OCI-LY7 (cell line): ENCODE measurements at regions not wholly inside any gene's neighbourhood (a gene's known extent, or its start where the extent isn't known, plus 50 kb on each side); places are given as distances from the start of the nearest gene placed in this dataset.

Experiments used
- BruUV-seq: library from RNA; stranded (reverse); fragments of 400-500 nt; replicated peaks from 2 replicates; lab custom pipeline; 2021; lab: Mats Ljungman, UMichigan
- CTCF ChIA-PET: fragments of 300-600 bp; sonication (Branson Sonifier 250); formaldehyde crosslinking; loops from one replicate; lab custom pipeline; 2022; ENCODE audit warnings: antibody characterized with exemption; ENCODE audit not compliant: unreplicated experiment; lab: Charles Lee
- POLR2A ChIA-PET: fragments of 300-600 bp; sonication (Branson Sonifier 250); formaldehyde crosslinking; loops from one replicate; lab custom pipeline; 2022; ENCODE audit warnings: antibody characterized with exemption; lab: Charles Lee
- DNase-seq: peaks from one replicate; pipeline ENCODE4 v3.0.0-alpha.2; 2015; ENCODE audit warnings: low spot score
- H2AFZ ChIP-seq: fragments of 200-600 bp; sonication (generic), shearing (Covaris generic); 2 replicates; pipeline ENCODE4 v1.6.1; 2014; ENCODE audit warnings: mild to moderate bottlenecking, antibody characterized with exemption, low read length, moderate library complexity
- H3K27ac ChIP-seq: fragments of 200-600 bp; sonication (generic); 2 replicates; pipeline ENCODE4 v1.5.1; 2014; ENCODE audit warnings: mixed run types, low read depth, mild to moderate bottlenecking, moderate library complexity, low read length, inconsistent platforms; ENCODE audit not compliant: poor library complexity, severe bottlenecking
- H3K36me3 ChIP-seq: fragments of 200-600 bp; sonication (generic); 2 replicates; pipeline ENCODE4 v1.6.1; 2014; ENCODE audit warnings: mild to moderate bottlenecking, antibody characterized with exemption, low read length, moderate library complexity, mixed read lengths; ENCODE audit not compliant: insufficient read depth
- H3K4me1 ChIP-seq: fragments of 200-600 bp; sonication (generic); 2 replicates; pipeline ENCODE4 v1.5.1; 2014; ENCODE audit warnings: mild to moderate bottlenecking, low read length; ENCODE audit not compliant: insufficient read depth, poor library complexity, severe bottlenecking
- H3K4me2 ChIP-seq: fragments of 200-600 bp; sonication (generic); 2 replicates; pipeline ENCODE4 v1.6.1; 2014; ENCODE audit warnings: mild to moderate bottlenecking, low read length
- H3K4me3 ChIP-seq: fragments of 200-600 bp; sonication (generic); 2 replicates; pipeline ENCODE4 v1.5.1; 2014; ENCODE audit warnings: mild to moderate bottlenecking, low read depth, low read length; ENCODE audit not compliant: poor library complexity, severe bottlenecking
- H3K79me2 ChIP-seq: fragments of 200-600 bp; sonication (generic); 2 replicates; pipeline ENCODE4 v1.6.1; 2016; ENCODE audit warnings: low read depth, mild to moderate bottlenecking, low read length, moderate library complexity, mixed read lengths; ENCODE audit not compliant: insufficient read depth
- H3K9me2 ChIP-seq: fragments of 200-600 bp; sonication (generic); 2 replicates; pipeline ENCODE4 v1.6.1; 2016; ENCODE audit warnings: mild to moderate bottlenecking, low read length, mixed read lengths; ENCODE audit not compliant: insufficient read depth
- H3K9me3 ChIP-seq: fragments of 200-600 bp; sonication (generic); 2 replicates; pipeline ENCODE4 v1.6.1; 2014; ENCODE audit warnings: mild to moderate bottlenecking, mixed run types, low read length, mixed read lengths
- H4K20me1 ChIP-seq: fragments of 200-600 bp; sonication (generic); 2 replicates; pipeline ENCODE4 v1.6.1; 2014; ENCODE audit warnings: mild to moderate bottlenecking, antibody characterized with exemption, low read length, moderate library complexity, mixed read lengths; ENCODE audit not compliant: insufficient read depth
- CTCF ChIP-seq: fragments of 200-600 bp; sonication (generic); conservative IDR thresholded peaks from 2 replicates; pipeline ENCODE4 v1.5.1; 2014; ENCODE audit warnings: mild to moderate bottlenecking, antibody characterized with exemption, low read length, moderate library complexity, mixed read lengths
- EZH2phosphoT487 ChIP-seq: fragments of 200-600 bp; sonication (generic); IDR thresholded peaks from 2 replicates; pipeline ENCODE4 v1.6.1; 2018; ENCODE audit warnings: low read depth, borderline replicate concordance, mild to moderate bottlenecking, mixed run types, antibody characterized with exemption, low read length, moderate library complexity, mixed read lengths
- intact Hi-C: fragments of 100-400 bp; cut with micrococcal nuclease; formaldehyde crosslinking; loops from one replicate; pipeline ENCODE4 v1.10.0; 2022; ENCODE audit not compliant: unreplicated experiment

DNA sequence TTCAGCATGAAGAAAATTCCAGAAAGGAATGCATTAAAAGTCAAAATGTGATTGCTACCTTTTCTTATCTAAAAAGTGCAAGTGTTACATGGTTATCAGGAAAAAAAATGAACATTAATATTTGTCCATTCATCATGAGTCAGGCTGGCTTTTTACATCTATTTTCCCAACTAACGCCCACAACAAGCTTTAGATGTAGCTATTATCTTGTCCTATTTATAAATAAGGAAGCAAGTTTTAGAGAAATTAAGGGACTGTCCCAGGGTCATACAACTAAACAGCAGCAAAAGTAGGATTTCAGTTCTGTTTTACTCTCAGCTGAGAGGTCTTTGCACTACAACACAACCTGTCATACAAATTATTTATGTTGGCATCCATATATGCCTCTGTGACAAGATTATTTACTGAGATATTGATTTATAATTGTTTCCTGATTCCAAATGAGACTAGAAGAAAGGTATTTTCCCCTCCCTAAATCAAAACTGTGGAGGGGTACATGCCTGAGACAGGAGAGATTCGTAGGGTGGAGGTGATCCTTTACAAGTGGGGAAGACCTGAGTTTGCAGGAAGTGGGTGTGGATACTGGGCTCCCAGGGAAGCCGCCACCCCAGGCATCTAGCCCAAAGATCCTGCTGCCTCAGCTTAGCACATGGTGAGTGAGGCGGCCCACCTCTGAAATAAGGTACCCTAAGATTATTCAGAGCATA, 57.2 kb upstream of the ARID5B start:
- Histone ChIP-seq H3K36me3 (no peaks in the 10 kb centered on the region), H3K79me2 (no peaks in the 10 kb centered on the region), H3K4me1 (peaks cover 7% of the 10 kb centered on the region), H3K27ac (no peak overlapping the region), H3K4me3 (no peak overlapping the region), H4K20me1 (no peaks in the 10 kb centered on the region), H3K4me2 (no peak overlapping the region), H3K9me2 (no peaks in the 10 kb centered on the region), H3K9me3 (no peaks in the 10 kb centered on the region), H2AFZ (no peak overlapping the region)
- intact Hi-C loops = no loop called here
- ChIA-PET POLR2A (no interaction called here), CTCF (no interaction called here)
- BruUV-seq = no TSS peak
- DNase-seq = no peak
- TF ChIP-seq EZH2phosphoT487 = no peak
- TF ChIP-seq CTCF = no peak

GRCh38 chr10:61845196-61845949, 56.1 kb upstream of the ARID5B start:
- no peak for DNase-seq
- CTCF ChIA-PET = no interaction called here
- TF ChIP-seq CTCF (no peak), EZH2phosphoT487 (no peak)
- Histone ChIP-seq H3K9me2 (no peaks in the 10 kb centered on the region), H3K9me3 (no peaks in the 10 kb centered on the region), H3K4me2 (no peak overlapping the region), H3K79me2 (no peaks in the 10 kb centered on the region), H4K20me1 (no peaks in the 10 kb centered on the region), H3K36me3 (no peaks in the 10 kb centered on the region), H3K4me3 (no peak overlapping the region), H3K27ac (no peak overlapping the region), H2AFZ (no peak overlapping the region), H3K4me1 (peaks cover 4% of the 10 kb centered on the region)
- intact Hi-C loops = no loop called here
- no TSS peak for BruUV-seq
- POLR2A ChIA-PET = no interaction called here

DNA sequence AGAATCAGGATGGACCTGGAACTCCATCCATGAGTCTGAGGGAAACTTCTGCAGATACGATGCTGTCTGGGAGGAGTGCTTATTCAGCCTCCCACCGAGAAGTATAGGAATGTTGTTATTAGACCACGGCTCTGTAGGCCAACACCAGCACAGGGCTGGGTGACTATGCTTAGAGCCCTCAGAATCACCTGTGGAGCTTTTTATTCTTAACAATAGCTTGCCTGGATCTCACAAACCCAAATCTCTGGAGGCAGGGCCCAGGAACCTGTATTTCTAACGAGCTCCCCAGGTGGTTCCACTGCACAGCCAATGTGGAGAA, 55.6 kb upstream of the ARID5B start:
- CTCF ChIA-PET = no interaction called here

More for the DNA sequence above, 55.6 kb upstream of the ARID5B start:
- no peaks in the 10 kb centered on the region for H3K79me2 ChIP-seq
- H3K27ac ChIP-seq = no peak overlapping the region
- no peaks in the 10 kb centered on the region for H3K9me2 ChIP-seq
- no peaks in the 10 kb centered on the region for H4K20me1 ChIP-seq
- no TSS peak for BruUV-seq
- intact Hi-C loops = no loop called here
- POLR2A ChIA-PET = no interaction called here
- no peaks in the 10 kb centered on the region for H3K4me1 ChIP-seq
- TF ChIP-seq CTCF = no peak
- TF ChIP-seq EZH2phosphoT487 = no peak
- H3K36me3 ChIP-seq = no peaks in the 10 kb centered on the region
- DNase-seq = no peak
- H3K4me2 ChIP-seq = no peak overlapping the region
- no peak overlapping the region for H2AFZ ChIP-seq
- H3K4me3 ChIP-seq = no peak overlapping the region
- no peaks in the 10 kb centered on the region for H3K9me3 ChIP-seq
